ENCODE measurements at regions not wholly inside any gene's neighbourhood (a gene's known extent, or its start where the extent isn't known, plus 50 kb on each side); places are given as distances from the start of the nearest gene placed in this dataset.

DNA sequence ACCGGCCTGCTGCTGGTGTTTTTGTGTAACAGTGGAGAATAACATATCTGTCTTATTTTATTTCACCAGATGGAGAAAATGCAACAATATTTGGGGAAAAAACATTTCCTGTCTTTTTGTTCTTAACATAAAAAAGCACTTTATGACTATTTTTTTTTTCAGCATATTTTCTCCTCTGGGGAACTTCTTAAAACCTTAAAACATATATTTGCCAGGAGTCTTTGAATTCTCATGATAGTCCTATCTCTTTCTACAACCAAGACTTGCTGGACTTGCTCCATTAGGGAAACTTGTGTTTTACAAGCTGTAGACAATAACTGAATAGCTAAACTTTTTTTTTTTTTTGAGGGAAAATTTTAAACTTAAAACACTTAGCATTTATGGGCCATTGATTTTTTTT is 98.6 kb upstream of the PRDM1 start:
- no peak overlapping the region for H3K4me3 ChIP-seq
- no peaks in the 10 kb centered on the region for H3K4me1 ChIP-seq
- DNase-seq, result no peak
- TF ChIP-seq, protein P1, sequence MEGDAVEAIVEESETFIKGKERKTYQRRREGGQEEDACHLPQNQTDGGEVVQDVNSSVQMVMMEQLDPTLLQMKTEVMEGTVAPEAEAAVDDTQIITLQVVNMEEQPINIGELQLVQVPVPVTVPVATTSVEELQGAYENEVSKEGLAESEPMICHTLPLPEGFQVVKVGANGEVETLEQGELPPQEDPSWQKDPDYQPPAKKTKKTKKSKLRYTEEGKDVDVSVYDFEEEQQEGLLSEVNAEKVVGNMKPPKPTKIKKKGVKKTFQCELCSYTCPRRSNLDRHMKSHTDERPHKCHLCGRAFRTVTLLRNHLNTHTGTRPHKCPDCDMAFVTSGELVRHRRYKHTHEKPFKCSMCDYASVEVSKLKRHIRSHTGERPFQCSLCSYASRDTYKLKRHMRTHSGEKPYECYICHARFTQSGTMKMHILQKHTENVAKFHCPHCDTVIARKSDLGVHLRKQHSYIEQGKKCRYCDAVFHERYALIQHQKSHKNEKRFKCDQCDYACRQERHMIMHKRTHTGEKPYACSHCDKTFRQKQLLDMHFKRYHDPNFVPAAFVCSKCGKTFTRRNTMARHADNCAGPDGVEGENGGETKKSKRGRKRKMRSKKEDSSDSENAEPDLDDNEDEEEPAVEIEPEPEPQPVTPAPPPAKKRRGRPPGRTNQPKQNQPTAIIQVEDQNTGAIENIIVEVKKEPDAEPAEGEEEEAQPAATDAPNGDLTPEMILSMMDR (IDR thresholded peaks at IDR 0.05), result no peak
- TF ChIP-seq POLR2A (IDR thresholded peaks at IDR 0.05), result no peak
- no peaks in the 10 kb centered on the region for H3K36me3 ChIP-seq
- H3K9me3 ChIP-seq, result no peaks in the 10 kb centered on the region
- H3K27ac ChIP-seq, result peak overlapping the region; percentile 4 to 15
- intact Hi-C loops (cut with DNase I; ENCODE audit: low total_unique reads), result no loop called here
- no peaks in the 10 kb centered on the region for H3K27me3 ChIP-seq

DNA sequence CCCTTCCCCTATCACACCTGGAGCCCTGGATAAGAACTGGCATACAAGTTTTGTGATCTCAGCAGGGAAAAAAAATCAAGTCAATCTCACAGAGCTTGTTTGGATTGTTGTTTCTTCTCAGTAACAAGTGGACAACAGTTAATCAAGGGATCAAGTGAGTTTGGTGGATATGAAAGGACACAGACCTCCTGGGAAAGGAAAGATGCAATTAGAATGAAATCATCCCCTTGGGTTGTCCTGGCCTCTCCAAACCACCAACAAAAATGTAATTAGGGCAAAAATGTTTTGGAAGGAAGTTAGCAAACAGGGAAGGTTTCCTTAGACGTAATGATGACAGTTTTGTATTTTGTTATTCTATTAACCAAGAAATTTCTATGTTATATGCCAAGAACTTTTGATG is 99.1 kb upstream of the PRDM1 start:
- H3K4me3 ChIP-seq, result no peak overlapping the region
- no peak for TF ChIP-seq POLR2A (IDR thresholded peaks at IDR 0.05)
- TF ChIP-seq, protein P1 (IDR thresholded peaks at IDR 0.05), result no peak
- H3K9me3 ChIP-seq, result no peaks in the 10 kb centered on the region
- H3K36me3 ChIP-seq, result no peaks in the 10 kb centered on the region
- peak overlapping the region; percentile 4 to 15 for H3K27ac ChIP-seq
- no peaks in the 10 kb centered on the region for H3K27me3 ChIP-seq
- intact Hi-C loops (cut with DNase I; ENCODE audit: low total_unique reads), result no loop called here
- no peak for DNase-seq
- H3K4me1 ChIP-seq, result no peaks in the 10 kb centered on the region

DNA sequence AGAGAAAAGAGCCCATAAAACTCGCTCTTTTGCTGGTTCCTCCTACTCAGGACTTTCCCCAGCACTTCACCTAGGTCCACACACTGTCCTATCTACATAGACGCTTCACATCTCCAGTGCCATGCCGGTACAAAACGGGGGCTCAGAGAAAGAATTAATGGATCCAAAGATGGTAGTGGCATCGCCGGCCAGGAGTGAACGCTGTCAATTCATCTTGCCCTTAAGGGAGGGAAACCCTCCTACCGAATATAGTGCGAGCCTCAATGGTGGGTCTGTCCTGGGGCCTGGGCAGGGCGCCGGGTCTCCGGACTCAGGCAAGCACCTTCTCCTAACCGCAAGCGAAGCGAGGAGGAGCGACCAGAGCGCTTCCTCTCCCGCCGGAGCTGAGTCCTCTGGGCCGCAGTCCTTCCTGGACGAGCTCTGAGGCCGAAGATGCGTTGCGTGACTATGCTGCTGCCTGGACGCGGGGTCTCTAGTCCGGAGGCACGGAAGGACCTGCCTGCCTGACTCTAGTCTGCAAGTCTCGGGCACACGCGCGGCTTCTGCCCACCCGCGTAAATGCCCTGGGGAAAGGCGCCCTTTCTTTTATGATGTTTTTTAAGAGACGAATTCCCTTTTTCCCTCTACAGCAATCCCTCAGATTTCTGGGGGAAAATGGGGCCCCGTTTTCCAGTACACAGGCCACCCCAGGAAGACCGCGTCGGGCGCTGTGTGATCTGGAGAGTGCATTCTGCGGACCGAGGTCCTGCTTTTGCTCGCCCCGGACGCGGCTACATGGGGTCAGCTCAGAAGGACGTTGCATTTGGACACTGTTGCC is 100.1 kb upstream of the PRDM1 start:
- intact Hi-C loops (cut with DNase I; ENCODE audit: low total_unique reads), result no loop called here
- Histone ChIP-seq H3K36me3 (no peaks in the 10 kb centered on the region), H3K27ac (no peak overlapping the region), H3K9me3 (no peaks in the 10 kb centered on the region), H3K27me3 (no peaks in the 10 kb centered on the region), H3K4me1 (no peaks in the 10 kb centered on the region), H3K4me3 (no peak overlapping the region)
- TF ChIP-seq, protein P1 (IDR thresholded peaks at IDR 0.05), result no peak
- TF ChIP-seq POLR2A (IDR thresholded peaks at IDR 0.05), result no peak
- no peak for DNase-seq

DNA sequence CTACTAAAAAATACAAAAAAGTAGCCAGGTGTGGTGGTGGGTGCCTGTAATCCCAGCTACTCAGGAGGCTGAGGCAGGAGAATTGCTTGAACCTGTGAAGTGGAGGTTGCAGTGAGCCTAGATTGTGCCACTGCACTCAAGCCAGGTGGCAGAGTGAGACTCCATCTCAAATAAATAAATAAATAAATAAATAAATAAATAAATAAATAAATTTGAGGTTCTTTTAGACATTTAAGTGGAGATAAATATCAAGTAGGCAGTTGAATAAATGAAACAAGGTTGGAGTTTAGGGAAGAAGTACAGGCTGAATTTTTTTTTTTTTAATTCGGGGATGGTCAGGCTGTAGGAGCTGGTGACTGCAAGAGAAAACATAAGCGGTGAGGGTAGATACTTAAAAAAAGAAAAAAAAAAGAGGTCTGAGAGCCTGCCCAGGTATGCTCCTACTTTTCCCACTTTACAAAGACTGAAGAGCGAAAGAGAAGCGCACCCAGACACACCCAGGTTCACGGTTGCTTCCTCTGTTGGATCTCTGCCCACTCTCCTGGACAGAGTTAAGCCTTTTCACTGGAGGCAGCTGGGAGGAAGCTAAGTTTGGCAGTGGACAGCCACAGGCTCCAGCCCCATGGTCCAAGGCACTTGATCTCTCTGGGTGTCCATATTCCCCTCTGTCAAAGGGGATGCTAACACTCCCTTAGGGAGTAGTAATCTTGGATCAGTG is 100.9 kb upstream of the PRDM1 start:
- no peaks in the 10 kb centered on the region for H3K27me3 ChIP-seq
- H3K36me3 ChIP-seq, result no peaks in the 10 kb centered on the region
- no peak overlapping the region for H3K4me3 ChIP-seq
- DNase-seq, result no peak
- H3K9me3 ChIP-seq, result no peaks in the 10 kb centered on the region
- TF ChIP-seq, protein P1 (IDR thresholded peaks at IDR 0.05), result no peak
- TF ChIP-seq POLR2A (IDR thresholded peaks at IDR 0.05), result no peak
- no peaks in the 10 kb centered on the region for H3K4me1 ChIP-seq
- intact Hi-C loops (cut with DNase I; ENCODE audit: low total_unique reads), result no loop called here
- H3K27ac ChIP-seq, result no peak overlapping the region

DNA sequence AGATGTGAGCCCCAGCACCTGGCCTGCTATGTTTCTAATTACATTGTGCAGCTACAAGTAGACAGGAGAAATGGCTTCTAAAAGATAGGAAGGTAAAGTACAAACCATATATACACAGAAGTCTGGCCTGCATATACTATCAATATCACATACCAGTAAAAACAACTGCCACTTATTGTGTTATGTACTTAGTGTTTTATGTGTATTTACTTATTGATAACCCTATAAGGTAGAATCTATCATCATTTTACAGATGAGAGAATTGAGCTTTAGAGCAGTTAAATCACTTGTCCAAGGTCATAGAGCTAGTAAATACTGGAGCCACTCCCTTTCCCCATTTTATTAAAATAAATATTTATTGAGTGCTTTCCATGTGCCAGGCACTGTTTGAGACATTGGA is 102.4 kb upstream of the PRDM1 start:
- no peaks in the 10 kb centered on the region for H3K4me1 ChIP-seq
- intact Hi-C loops (cut with DNase I; ENCODE audit: low total_unique reads), result no loop called here
- no peak for DNase-seq
- H3K27ac ChIP-seq, result no peak overlapping the region
- H3K27me3 ChIP-seq, result no peaks in the 10 kb centered on the region
- H3K36me3 ChIP-seq, result no peaks in the 10 kb centered on the region
- H3K4me3 ChIP-seq, result no peak overlapping the region
- no peaks in the 10 kb centered on the region for H3K9me3 ChIP-seq
- TF ChIP-seq, protein P1 (IDR thresholded peaks at IDR 0.05), result no peak
- no peak for TF ChIP-seq POLR2A (IDR thresholded peaks at IDR 0.05)
